ENCODE measurements at regions not wholly inside any gene's neighbourhood (a gene's known extent, or its start where the extent isn't known, plus 50 kb on each side); places are given as distances from the start of the nearest gene placed in this dataset.

DNA sequence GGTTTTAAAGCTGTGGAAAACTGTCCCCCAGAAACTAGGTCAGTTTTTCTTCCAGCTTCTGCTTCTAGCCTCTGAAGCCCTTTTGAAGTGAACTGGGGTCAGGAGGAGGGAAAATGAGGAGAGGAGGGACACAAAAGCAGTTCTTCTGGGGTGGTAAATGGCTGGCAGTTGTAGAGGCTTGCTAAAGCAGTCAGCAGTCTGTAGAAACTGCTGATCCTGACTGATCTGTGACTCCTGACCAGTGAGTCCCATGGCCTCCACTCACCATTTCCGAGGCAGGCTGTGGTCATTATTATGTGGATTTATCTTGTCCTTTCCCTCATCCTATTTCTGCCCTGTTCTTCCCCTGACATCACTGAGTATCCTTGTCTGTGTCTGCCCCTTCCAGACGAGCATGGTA, 276.4 kb upstream of the ROPN1 start:
- ATAC-seq (no peak), DNase-seq (no peak)
- H3K27me3 Mint-ChIP-seq = peaks cover 0 to 11% (median 1%) of the 10 kb centered on the region in 5 donors
- no peak overlapping the region for H3K27ac Mint-ChIP-seq
- no peaks in the 10 kb centered on the region for H3K9me3 Mint-ChIP-seq
- no peaks in the 10 kb centered on the region for H3K4me1 Mint-ChIP-seq
- POLR2A ChIA-PET = no interaction called here
- H3K36me3 Mint-ChIP-seq = no peaks in the 10 kb centered on the region
- no peak overlapping the region for H3K4me3 Mint-ChIP-seq

- POLR2A ChIA-PET = no interaction called here
- no peak for ATAC-seq
- no peaks in the 10 kb centered on the region for H3K9me3 Mint-ChIP-seq
- peaks cover 0 to 11% (median 1%) of the 10 kb centered on the region in 5 donors for H3K27me3 Mint-ChIP-seq
- H3K4me1 Mint-ChIP-seq = no peaks in the 10 kb centered on the region
- no peak overlapping the region for H3K27ac Mint-ChIP-seq
- H3K4me3 Mint-ChIP-seq = no peak overlapping the region
- DNase-seq = no peak
- H3K36me3 Mint-ChIP-seq = no peaks in the 10 kb centered on the region
Measured at GRCh38 chr3:124269619-124270018, 277.7 kb upstream of the ROPN1 start.

DNA sequence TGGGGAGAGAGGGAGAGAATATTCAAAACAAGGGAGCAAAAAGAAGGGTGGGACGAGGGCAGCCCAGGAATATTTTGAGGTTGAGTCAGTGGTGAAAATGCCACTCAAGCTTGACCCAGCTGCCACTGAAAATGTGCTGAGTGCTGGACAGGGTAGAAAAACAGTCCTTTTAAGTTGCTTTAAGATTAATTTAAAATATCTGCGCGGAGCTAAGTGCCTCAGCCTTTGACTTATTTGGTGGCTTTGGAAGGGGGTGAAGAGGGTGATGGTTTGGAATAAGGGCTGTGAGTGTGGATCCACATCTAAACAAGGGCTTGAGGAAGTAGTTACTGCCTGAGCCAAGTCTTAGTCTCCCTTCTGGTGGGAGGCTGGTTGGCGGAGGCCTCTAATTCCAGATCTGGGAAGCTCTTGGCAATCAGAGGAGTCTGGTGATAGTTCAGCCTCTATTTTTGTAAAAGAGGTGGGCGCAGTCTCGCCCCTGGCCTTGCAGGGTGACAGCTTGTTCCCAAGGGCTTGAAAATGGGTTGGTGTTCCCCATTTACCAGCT, 280.8 kb upstream of the ROPN1 start:
- POLR2A ChIA-PET = no interaction called here

GRCh38 chr3:124273651-124274050, 281.7 kb upstream of the ROPN1 start:
- Mint-ChIP-seq H3K9me3 (no peaks in the 10 kb centered on the region), H3K4me3 (no peak overlapping the region), H3K27ac (no peak overlapping the region), H3K27me3 (peaks cover 0 to 18% (median 7%) of the 10 kb centered on the region in 5 donors), H3K36me3 (no peaks in the 10 kb centered on the region), H3K4me1 (no peaks in the 10 kb centered on the region)
- POLR2A ChIA-PET = no interaction called here
- DNase-seq = no peak
- no peak for ATAC-seq

More for the DNA sequence above, 280.8 kb upstream of the ROPN1 start:
- peaks cover 0 to 18% (median 7%) of the 10 kb centered on the region in 5 donors for H3K27me3 Mint-ChIP-seq
- H3K4me1 Mint-ChIP-seq = no peaks in the 10 kb centered on the region
- DNase-seq (no peak), ATAC-seq (no peak)
- H3K36me3 Mint-ChIP-seq = no peaks in the 10 kb centered on the region
- no peak overlapping the region for H3K27ac Mint-ChIP-seq
- no peaks in the 10 kb centered on the region for H3K9me3 Mint-ChIP-seq
- H3K4me3 Mint-ChIP-seq = no peak overlapping the region

DNA sequence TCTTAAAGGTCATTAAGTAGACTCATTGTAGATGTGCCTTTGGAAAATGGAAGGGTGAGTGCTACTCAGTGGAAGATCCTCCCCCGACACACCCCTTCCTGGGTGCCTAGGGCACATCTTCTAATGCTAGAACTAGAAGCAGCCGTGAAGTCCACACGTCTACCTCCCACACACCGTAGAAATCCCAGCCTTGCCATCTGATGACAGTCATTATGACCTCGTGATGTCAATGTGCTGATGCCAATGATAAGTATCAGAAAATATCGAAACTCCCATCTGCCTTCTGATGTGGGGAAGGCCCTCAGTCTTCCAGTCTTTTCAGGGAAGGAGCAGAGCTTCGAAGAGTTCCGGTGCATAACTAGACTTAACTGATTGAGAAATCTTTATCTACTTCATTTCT, 282.1 kb upstream of the ROPN1 start:
- Mint-ChIP-seq H3K4me1 (no peaks in the 10 kb centered on the region), H3K4me3 (no peak overlapping the region), H3K36me3 (no peaks in the 10 kb centered on the region), H3K27ac (no peak overlapping the region), H3K9me3 (no peaks in the 10 kb centered on the region), H3K27me3 (peaks cover 0 to 18% (median 7%) of the 10 kb centered on the region in 5 donors)
- DNase-seq (no peak), ATAC-seq (no peak)
- POLR2A ChIA-PET = no interaction called here

DNA sequence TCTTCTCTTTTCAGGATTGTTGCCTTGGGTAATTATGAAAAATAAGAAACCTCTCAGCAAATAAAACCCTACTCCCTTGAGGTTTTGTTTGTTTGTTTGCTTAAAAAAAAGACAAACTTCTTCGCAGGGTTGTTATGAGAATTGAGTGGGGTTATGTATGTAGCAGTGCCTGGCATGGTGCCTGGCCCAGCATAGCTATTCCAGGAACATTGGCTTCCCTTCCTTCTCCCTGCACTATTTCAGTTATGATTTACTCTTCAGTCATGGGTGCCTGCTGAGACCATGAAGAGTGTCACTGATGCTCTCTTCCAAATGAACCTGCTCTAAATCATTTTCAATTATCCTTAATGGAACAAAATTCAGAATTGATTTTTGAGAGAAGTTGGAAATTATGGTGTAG, 283.5 kb upstream of the ROPN1 start:
- POLR2A ChIA-PET = no interaction called here
- Mint-ChIP-seq H3K27me3 (peaks cover 0 to 25% (median 7%) of the 10 kb centered on the region in 5 donors), H3K4me3 (no peak overlapping the region), H3K9me3 (no peaks in the 10 kb centered on the region), H3K27ac (peak overlapping the region in 1 of 10 donors; percentile 61), H3K4me1 (no peaks in the 10 kb centered on the region), H3K36me3 (no peaks in the 10 kb centered on the region)
- DNase-seq = no peak
- no peak for ATAC-seq

DNA sequence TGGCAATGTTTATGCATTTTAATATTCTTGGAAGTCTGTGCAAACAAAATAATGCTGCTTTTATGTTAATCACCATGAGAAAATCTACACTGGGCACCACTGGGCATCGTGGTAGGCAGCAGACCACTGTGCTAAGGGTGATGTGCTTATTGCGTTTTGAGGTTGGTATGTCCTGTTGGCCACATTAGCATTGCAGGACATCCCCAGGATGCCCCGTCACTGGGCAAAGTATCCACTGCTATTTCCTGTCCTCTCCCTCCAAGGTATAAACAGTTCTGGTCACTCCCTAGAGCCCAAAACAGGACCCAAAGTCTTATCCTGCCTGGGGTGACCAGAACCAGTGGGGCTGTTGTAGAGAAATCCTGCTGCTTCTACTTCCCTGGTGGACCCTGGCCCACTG, 284.2 kb upstream of the ROPN1 start:
- H3K27me3 Mint-ChIP-seq = peaks cover 0 to 30% (median 7%) of the 10 kb centered on the region in 5 donors
- no peak for ATAC-seq
- H3K36me3 Mint-ChIP-seq = no peaks in the 10 kb centered on the region
- POLR2A ChIA-PET = no interaction called here
- H3K27ac Mint-ChIP-seq = no peak overlapping the region
- no peaks in the 10 kb centered on the region for H3K9me3 Mint-ChIP-seq
- DNase-seq = no peak
- no peak overlapping the region for H3K4me3 Mint-ChIP-seq
- no peaks in the 10 kb centered on the region for H3K4me1 Mint-ChIP-seq

DNA sequence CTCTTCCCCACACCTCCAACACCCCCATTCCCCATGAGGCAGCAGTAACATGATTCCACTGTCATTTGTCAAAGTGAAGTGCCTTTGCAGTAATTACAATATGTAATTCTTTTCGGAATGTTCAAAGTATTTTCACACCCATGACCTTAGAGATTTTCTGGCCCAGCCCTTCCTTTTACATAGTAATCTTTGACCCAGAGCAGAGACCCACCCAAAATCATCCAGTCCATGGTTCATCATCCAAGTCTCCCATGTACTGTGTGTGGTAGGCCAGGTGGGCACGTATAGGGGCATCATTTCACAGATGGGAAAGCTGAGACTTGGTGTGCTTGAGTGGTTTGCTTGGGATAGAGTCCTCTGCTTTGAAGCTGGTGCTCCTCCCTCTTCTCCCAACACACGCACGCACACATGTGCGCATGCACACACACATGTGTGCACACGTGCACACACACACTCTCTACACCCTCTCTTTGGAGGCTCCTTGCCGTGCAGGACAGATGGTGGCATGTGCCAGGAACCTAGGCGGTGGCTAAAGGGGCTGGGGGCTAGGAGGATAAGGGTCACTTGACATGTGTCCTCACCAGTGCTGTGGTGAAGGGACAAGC, 284.7 kb upstream of the ROPN1 start:
- H3K36me3 Mint-ChIP-seq = no peaks in the 10 kb centered on the region
- H3K4me3 Mint-ChIP-seq = peak overlapping the region in 1 of 10 donors; percentile 47
- peaks cover 0 to 35% (median 9%) of the 10 kb centered on the region in 5 donors for H3K27me3 Mint-ChIP-seq
- H3K27ac Mint-ChIP-seq = no peak overlapping the region
- DNase-seq = no peak
- no peaks in the 10 kb centered on the region for H3K4me1 Mint-ChIP-seq
- H3K9me3 Mint-ChIP-seq = no peaks in the 10 kb centered on the region
- ATAC-seq = no peak
- POLR2A ChIA-PET = no interaction called here

GRCh38 chr3:124277144-124277890, 285.4 kb upstream of the ROPN1 start:
- Mint-ChIP-seq H3K36me3 (no peaks in the 10 kb centered on the region), H3K4me1 (no peaks in the 10 kb centered on the region), H3K4me3 (no peak overlapping the region), H3K9me3 (no peaks in the 10 kb centered on the region), H3K27me3 (peaks cover 3 to 41% (median 10%) of the 10 kb centered on the region in 5 donors), H3K27ac (peak overlapping the region in 1 of 10 donors; percentile 31)
- POLR2A ChIA-PET = no interaction called here
- ATAC-seq = no peak
- no peak for DNase-seq

- no peaks in the 10 kb centered on the region for H3K9me3 Mint-ChIP-seq
- POLR2A ChIA-PET = no interaction called here
- H3K4me3 Mint-ChIP-seq = no peak overlapping the region
- DNase-seq (no peak), ATAC-seq (no peak)
- no peaks in the 10 kb centered on the region for H3K4me1 Mint-ChIP-seq
- H3K36me3 Mint-ChIP-seq = no peaks in the 10 kb centered on the region
- no peak overlapping the region for H3K27ac Mint-ChIP-seq
- peaks cover 3 to 40% (median 7%) of the 10 kb centered on the region in 5 donors for H3K27me3 Mint-ChIP-seq
Measured at GRCh38 chr3:124281453-124282316, 289.8 kb upstream of the ROPN1 start.

- DNase-seq = no peak
- Mint-ChIP-seq H3K9me3 (peaks cover 0 to 1% (median 0%) of the 10 kb centered on the region in 9 donors), H3K36me3 (no peaks in the 10 kb centered on the region), H3K27ac (no peak overlapping the region), H3K4me1 (no peaks in the 10 kb centered on the region), H3K4me3 (no peak overlapping the region), H3K27me3 (peaks cover 3 to 45% (median 7%) of the 10 kb centered on the region in 5 donors)
- POLR2A ChIA-PET = no interaction called here
- no peak for ATAC-seq
Measured at GRCh38 chr3:124282751-124283651, 291.1 kb upstream of the ROPN1 start.

- peaks cover 0 to 8% (median 0%) of the 10 kb centered on the region in 9 donors for H3K9me3 Mint-ChIP-seq
- DNase-seq = no peak
- no peak for ATAC-seq
- H3K4me3 Mint-ChIP-seq = no peak overlapping the region
- H3K36me3 Mint-ChIP-seq = no peaks in the 10 kb centered on the region
- H3K4me1 Mint-ChIP-seq = no peaks in the 10 kb centered on the region
- POLR2A ChIA-PET = no interaction called here
- H3K27me3 Mint-ChIP-seq = peaks cover 4 to 52% (median 11%) of the 10 kb centered on the region in 5 donors
- H3K27ac Mint-ChIP-seq = no peak overlapping the region
Measured at GRCh38 chr3:124283652-124284023, 291.7 kb upstream of the ROPN1 start.

Data from naive thymus-derived CD8-positive, alpha-beta T cell (primary cell).